ENCODE measurements at regions not wholly inside any gene's neighbourhood (a gene's known extent, or its start where the extent isn't known, plus 50 kb on each side); places are given as distances from the start of the nearest gene placed in this dataset.

DNA sequence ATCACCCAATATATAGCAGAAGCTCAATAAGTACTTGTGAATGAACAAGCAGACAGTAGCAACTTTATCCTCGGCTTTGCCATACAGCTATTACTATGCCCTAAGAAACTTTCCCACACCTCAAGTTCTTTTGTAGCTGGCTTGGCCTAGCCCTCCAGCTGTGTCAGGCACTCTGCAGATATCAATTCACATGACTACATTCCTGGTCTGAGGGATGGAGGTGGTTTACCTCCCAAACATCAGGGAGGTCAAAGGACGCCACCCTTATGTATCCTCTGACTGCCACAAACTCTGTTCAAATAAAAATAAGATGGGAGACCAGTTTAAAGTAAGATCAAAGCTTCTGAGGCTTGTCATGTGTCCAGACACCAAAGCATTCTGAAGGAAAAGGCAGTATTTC is 416.3 kb downstream of the PIK3R1 start:
- Histone ChIP-seq H3K27ac (ENCODE audit: extremely low read depth, low read depth, low read length) (no peak overlapping the region), H3K9ac (ENCODE audit: insufficient read depth in 1 of 2, low read depth in 2 of 2, low read length in 2 of 2) (no peak overlapping the region), H3K9me3 (replicated peaks; ENCODE audit: control insufficient read depth, insufficient read depth, low read depth, low read length) (no peaks in the 10 kb centered on the region), H2AFZ (ENCODE audit: low read depth, low read length) (no peak overlapping the region), H3K4me2 (ENCODE audit: insufficient read depth, low read length) (no peak overlapping the region), H3K9me1 (ENCODE audit: control insufficient read depth, insufficient read depth, low read length) (no peaks in the 10 kb centered on the region), H3K79me2 (ENCODE audit: control insufficient read depth, insufficient read depth, low read length) (no peaks in the 10 kb centered on the region), H3K27me3 (ENCODE audit: control insufficient read depth in 2 of 2, insufficient read depth in 2 of 2, low read length in 2 of 2) (no peaks in the 10 kb centered on the region), H4K20me1 (replicated peaks; ENCODE audit: control insufficient read depth, insufficient read depth, low read length) (no peaks in the 10 kb centered on the region), H3K4me3 (no peak overlapping the region), H3K36me3 (ENCODE audit: control insufficient read depth, insufficient read depth, low read length) (no peaks in the 10 kb centered on the region), H3K4me1 (replicated peaks in 1 of 2; ENCODE audit: control insufficient read depth in 2 of 2, insufficient read depth in 2 of 2, low read length in 2 of 2) (no peaks in the 10 kb centered on the region; a peak in 1 of 5 replicates)
- ChIA-PET POLR2A (interaction anchor here (0.7 kb wide), 1 partner anchor 156 kb away, joined by 3 read pairs; no protein-coding TSS in a partner anchor), CTCF (ENCODE audit: low intra/inter-chr PET ratio) (no interaction called here)
- in situ Hi-C loops (cut with MboI) (no loop called here), intact Hi-C loops (cut with micrococcal nuclease) (no loop called here)
- no peak for TF ChIP-seq ARID2 (IDR thresholded peaks at IDR 0.05)
- no peak for TF ChIP-seq FOXA3 (CRISPR knock-in tag; conservative IDR thresholded peaks at IDR 0.05 in 1 of 2, IDR thresholded peaks at IDR 0.05 in 1 of 2)
- TF ChIP-seq ZNF764 (CRISPR knock-in tag; IDR thresholded peaks at IDR 0.05; ENCODE audit: low read depth): no peak
- no peak for TF ChIP-seq MCM7 (IDR thresholded peaks at IDR 0.05)
- DNase-seq (ENCODE audit: extremely low read depth in 1 of 4, low spot score in 3 of 4) (no peak), FAIRE-seq (no peak), ATAC-seq (no peak)
- no TSS peak for BruUV-seq (replicated peaks)
- 4% methylated on average over 2 of the region's 2 CpGs for WGBS (ENCODE audit: insufficient coverage, low coverage, missing lambda C conversion rate)

DNA sequence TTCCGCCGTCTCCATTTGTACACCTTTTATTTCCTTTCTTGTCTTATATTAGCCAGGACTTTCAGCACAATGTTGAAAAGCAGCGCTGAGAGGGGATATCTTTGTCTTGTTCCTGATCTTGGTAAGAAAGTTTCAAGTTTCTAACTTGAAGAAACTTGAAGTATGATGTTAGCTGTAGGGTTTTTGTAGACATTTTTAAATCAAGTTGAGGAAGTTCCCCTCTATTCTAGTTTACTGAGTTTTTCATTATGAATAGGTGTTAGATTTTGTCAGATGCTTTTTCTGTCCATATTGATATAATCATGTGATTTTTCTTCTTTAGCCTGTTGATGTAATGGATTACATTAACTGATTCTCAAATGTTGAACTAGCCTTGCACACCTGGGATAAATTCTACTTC is 425.7 kb downstream of the PIK3R1 start:
- ChIA-PET POLR2A (no interaction called here), CTCF (ENCODE audit: low intra/inter-chr PET ratio) (no interaction called here)
- Histone ChIP-seq H3K4me1 (replicated peaks in 1 of 2; ENCODE audit: control insufficient read depth in 2 of 2, insufficient read depth in 2 of 2, low read length in 2 of 2) (no peaks in the 10 kb centered on the region), H3K9me1 (ENCODE audit: control insufficient read depth, insufficient read depth, low read length) (no peaks in the 10 kb centered on the region), H3K4me3 (no peak overlapping the region), H3K4me2 (ENCODE audit: insufficient read depth, low read length) (no peak overlapping the region), H3K9ac (ENCODE audit: insufficient read depth in 1 of 2, low read depth in 2 of 2, low read length in 2 of 2) (no peak overlapping the region), H3K79me2 (ENCODE audit: control insufficient read depth, insufficient read depth, low read length) (no peaks in the 10 kb centered on the region), H3K27me3 (ENCODE audit: control insufficient read depth in 2 of 2, insufficient read depth in 2 of 2, low read length in 2 of 2) (peaks cover 0 to 4% of the 10 kb centered on the region in 2 experiments; a peak in 1 of 5 replicates), H3K36me3 (ENCODE audit: control insufficient read depth, insufficient read depth, low read length) (no peaks in the 10 kb centered on the region), H2AFZ (ENCODE audit: low read depth, low read length) (no peak overlapping the region), H4K20me1 (replicated peaks; ENCODE audit: control insufficient read depth, insufficient read depth, low read length) (no peaks in the 10 kb centered on the region), H3K27ac (ENCODE audit: extremely low read depth, low read depth, low read length) (no peak overlapping the region), H3K9me3 (replicated peaks; ENCODE audit: control insufficient read depth, insufficient read depth, low read depth, low read length) (no peaks in the 10 kb centered on the region)
- ATAC-seq: no peak
- no peak for DNase-seq (ENCODE audit: extremely low read depth in 1 of 4, low spot score in 3 of 4)
- in situ Hi-C loops (cut with MboI): no loop called here
- 3% methylated on average over 3 of the region's 3 CpGs for WGBS (ENCODE audit: insufficient coverage, low coverage, missing lambda C conversion rate)
- FAIRE-seq: peak; percentile 6
- BruUV-seq (replicated peaks): no TSS peak
- intact Hi-C loops (cut with micrococcal nuclease): no loop called here
- no peak for TF ChIP-seq ZNF224 (CRISPR knock-in tag; IDR thresholded peaks at IDR 0.05)
- TF ChIP-seq, protein P1, sequence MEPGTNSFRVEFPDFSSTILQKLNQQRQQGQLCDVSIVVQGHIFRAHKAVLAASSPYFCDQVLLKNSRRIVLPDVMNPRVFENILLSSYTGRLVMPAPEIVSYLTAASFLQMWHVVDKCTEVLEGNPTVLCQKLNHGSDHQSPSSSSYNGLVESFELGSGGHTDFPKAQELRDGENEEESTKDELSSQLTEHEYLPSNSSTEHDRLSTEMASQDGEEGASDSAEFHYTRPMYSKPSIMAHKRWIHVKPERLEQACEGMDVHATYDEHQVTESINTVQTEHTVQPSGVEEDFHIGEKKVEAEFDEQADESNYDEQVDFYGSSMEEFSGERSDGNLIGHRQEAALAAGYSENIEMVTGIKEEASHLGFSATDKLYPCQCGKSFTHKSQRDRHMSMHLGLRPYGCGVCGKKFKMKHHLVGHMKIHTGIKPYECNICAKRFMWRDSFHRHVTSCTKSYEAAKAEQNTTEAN (CRISPR knock-in tag; IDR thresholded peaks at IDR 0.05): no peak
- TF ChIP-seq ZNF253 (CRISPR knock-in tag; conservative IDR thresholded peaks at IDR 0.05): no peak
- no peak for TF ChIP-seq HMGN3 (IDR thresholded peaks at IDR 0.05; ENCODE audit: borderline replicate concordance, extremely low read depth, insufficient read length, low read depth, low read length)
- TF ChIP-seq MEF2A (IDR thresholded peaks at IDR 0.05; ENCODE audit: control insufficient read depth, low read depth, low read length): no peak
- TF ChIP-seq FOXA3 (CRISPR knock-in tag; conservative IDR thresholded peaks at IDR 0.05 in 1 of 2, IDR thresholded peaks at IDR 0.05 in 1 of 2): no peak
- no peak for TF ChIP-seq FOXK1 (CRISPR knock-in tag; IDR thresholded peaks at IDR 0.05; ENCODE audit: borderline replicate concordance)
- TF ChIP-seq, protein P2, sequence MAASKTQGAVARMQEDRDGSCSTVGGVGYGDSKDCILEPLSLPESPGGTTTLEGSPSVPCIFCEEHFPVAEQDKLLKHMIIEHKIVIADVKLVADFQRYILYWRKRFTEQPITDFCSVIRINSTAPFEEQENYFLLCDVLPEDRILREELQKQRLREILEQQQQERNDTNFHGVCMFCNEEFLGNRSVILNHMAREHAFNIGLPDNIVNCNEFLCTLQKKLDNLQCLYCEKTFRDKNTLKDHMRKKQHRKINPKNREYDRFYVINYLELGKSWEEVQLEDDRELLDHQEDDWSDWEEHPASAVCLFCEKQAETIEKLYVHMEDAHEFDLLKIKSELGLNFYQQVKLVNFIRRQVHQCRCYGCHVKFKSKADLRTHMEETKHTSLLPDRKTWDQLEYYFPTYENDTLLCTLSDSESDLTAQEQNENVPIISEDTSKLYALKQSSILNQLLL (CRISPR knock-in tag; IDR thresholded peaks at IDR 0.05; ENCODE audit: borderline replicate concordance): no peak
- TF ChIP-seq, protein P3, sequence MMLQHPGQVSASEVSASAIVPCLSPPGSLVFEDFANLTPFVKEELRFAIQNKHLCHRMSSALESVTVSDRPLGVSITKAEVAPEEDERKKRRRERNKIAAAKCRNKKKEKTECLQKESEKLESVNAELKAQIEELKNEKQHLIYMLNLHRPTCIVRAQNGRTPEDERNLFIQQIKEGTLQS (IDR thresholded peaks at IDR 0.05): no peak
- TF ChIP-seq, protein P3 (CRISPR knock-in tag; conservative IDR thresholded peaks at IDR 0.05): no peak
- no peak for TF ChIP-seq ZNF696 (CRISPR knock-in tag; conservative IDR thresholded peaks at IDR 0.05)

Data from K562 (cell line).